SK-N-SH (cell line): ENCODE measurements at regions not wholly inside any gene's neighbourhood (a gene's known extent, or its start where the extent isn't known, plus 50 kb on each side); places are given as distances from the start of the nearest gene placed in this dataset.

ENCODE experiments used
- CHD2 ChIP-seq: fragments of 150-350 bp; IDR thresholded peaks from 2 replicates; pipeline ENCODE4 v1.6.1; 2018; ENCODE audit warnings: low read length; ENCODE audit not compliant: partially characterized antibody
- ELF1 ChIP-seq: IDR thresholded peaks from 2 replicates; pipeline ENCODE4 v1.4.0; 2012
- EP300 ChIP-seq, 2 experiments: IDR thresholded peaks; 2 replicates each; pipeline versions ENCODE4 v1.4.0 to v1.6.1; 2012; ENCODE audit warnings: borderline replicate concordance in 1 of 2, low read depth in 1 of 2, low read length in 1 of 2
- JUND ChIP-seq: IDR thresholded peaks from 2 replicates; pipeline ENCODE4 v1.4.0; 2012
- POLR2AphosphoS5 ChIP-seq: IDR thresholded peaks from 2 replicates; pipeline ENCODE4 v1.6.1; 2012; ENCODE audit warnings: low read depth, low read length
- RCOR1 ChIP-seq: fragments of 150-350 bp; IDR thresholded peaks from 2 replicates; pipeline ENCODE4 v1.6.1; 2017; ENCODE audit warnings: antibody characterized with exemption, low read length
- SIN3A ChIP-seq: IDR thresholded peaks from 2 replicates; pipeline ENCODE4 v1.6.1; 2012; ENCODE audit warnings: low read depth, mild to moderate bottlenecking, low read length, moderate library complexity, borderline replicate concordance
- TCF12 ChIP-seq: IDR thresholded peaks from 2 replicates; pipeline ENCODE4 v1.4.0; 2012
- TEAD4 ChIP-seq: IDR thresholded peaks from 2 replicates; pipeline ENCODE4 v1.4.0; 2012; ENCODE audit warnings: mild to moderate bottlenecking, borderline replicate concordance; ENCODE audit not compliant: insufficient read depth
- TF ChIP-seq, protein P1 (sequence below): fragments of 200-600 bp; sonication (generic); IDR thresholded peaks from 2 replicates; pipeline ENCODE4 v1.6.1; 2017; ENCODE audit warnings: antibody characterized with exemption, mild to moderate bottlenecking, moderate library complexity
- TF ChIP-seq, protein P2 (sequence below): IDR thresholded peaks from 2 replicates; pipeline ENCODE4 v1.6.1; 2012; ENCODE audit warnings: mild to moderate bottlenecking, low read depth, low read length, moderate library complexity

GRCh38 chr2:40841856-40842255 lies 390.0 kb upstream of the SLC8A1 start:
- TF ChIP-seq, protein P1, sequence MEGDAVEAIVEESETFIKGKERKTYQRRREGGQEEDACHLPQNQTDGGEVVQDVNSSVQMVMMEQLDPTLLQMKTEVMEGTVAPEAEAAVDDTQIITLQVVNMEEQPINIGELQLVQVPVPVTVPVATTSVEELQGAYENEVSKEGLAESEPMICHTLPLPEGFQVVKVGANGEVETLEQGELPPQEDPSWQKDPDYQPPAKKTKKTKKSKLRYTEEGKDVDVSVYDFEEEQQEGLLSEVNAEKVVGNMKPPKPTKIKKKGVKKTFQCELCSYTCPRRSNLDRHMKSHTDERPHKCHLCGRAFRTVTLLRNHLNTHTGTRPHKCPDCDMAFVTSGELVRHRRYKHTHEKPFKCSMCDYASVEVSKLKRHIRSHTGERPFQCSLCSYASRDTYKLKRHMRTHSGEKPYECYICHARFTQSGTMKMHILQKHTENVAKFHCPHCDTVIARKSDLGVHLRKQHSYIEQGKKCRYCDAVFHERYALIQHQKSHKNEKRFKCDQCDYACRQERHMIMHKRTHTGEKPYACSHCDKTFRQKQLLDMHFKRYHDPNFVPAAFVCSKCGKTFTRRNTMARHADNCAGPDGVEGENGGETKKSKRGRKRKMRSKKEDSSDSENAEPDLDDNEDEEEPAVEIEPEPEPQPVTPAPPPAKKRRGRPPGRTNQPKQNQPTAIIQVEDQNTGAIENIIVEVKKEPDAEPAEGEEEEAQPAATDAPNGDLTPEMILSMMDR = no peak
- TF ChIP-seq SIN3A (no peak), EP300 (IDR thresholded peaks at IDR 0.05; ENCODE audit: borderline replicate concordance in 1 of 2, low read depth in 1 of 2, low read length in 1 of 2) (no peak), CHD2 (no peak), TCF12 (no peak), POLR2AphosphoS5 (no peak), ELF1 (no peak), TEAD4 (no peak), RCOR1 (no peak), JUND (no peak)
- TF ChIP-seq, protein P2, sequence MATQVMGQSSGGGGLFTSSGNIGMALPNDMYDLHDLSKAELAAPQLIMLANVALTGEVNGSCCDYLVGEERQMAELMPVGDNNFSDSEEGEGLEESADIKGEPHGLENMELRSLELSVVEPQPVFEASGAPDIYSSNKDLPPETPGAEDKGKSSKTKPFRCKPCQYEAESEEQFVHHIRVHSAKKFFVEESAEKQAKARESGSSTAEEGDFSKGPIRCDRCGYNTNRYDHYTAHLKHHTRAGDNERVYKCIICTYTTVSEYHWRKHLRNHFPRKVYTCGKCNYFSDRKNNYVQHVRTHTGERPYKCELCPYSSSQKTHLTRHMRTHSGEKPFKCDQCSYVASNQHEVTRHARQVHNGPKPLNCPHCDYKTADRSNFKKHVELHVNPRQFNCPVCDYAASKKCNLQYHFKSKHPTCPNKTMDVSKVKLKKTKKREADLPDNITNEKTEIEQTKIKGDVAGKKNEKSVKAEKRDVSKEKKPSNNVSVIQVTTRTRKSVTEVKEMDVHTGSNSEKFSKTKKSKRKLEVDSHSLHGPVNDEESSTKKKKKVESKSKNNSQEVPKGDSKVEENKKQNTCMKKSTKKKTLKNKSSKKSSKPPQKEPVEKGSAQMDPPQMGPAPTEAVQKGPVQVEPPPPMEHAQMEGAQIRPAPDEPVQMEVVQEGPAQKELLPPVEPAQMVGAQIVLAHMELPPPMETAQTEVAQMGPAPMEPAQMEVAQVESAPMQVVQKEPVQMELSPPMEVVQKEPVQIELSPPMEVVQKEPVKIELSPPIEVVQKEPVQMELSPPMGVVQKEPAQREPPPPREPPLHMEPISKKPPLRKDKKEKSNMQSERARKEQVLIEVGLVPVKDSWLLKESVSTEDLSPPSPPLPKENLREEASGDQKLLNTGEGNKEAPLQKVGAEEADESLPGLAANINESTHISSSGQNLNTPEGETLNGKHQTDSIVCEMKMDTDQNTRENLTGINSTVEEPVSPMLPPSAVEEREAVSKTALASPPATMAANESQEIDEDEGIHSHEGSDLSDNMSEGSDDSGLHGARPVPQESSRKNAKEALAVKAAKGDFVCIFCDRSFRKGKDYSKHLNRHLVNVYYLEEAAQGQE = no peak
